Transverse colon (tissue), 4 donors: ENCODE measurements at regions not wholly inside any gene's neighbourhood (a gene's known extent, or its start where the extent isn't known, plus 50 kb on each side); places are given as distances from the start of the nearest gene placed in this dataset.

ENCODE experiments used
- DNase-seq: peaks from one replicate; pipeline ENCODE4 v3.0.0-alpha.2; 2019
- H3K27ac ChIP-seq, 4 donors: fragments of 200-600 bp; sonication (generic); 2 replicates each; pipeline ENCODE4 v1.5.1; 2016 to 2018; ENCODE audit warnings: inconsistent platforms in 4 of 4
- H3K27me3 ChIP-seq: fragments of 200-600 bp; sonication (generic); 2 replicates; pipeline ENCODE4 v1.5.1; 2017; ENCODE audit warnings: inconsistent platforms
- H3K36me3 ChIP-seq, 4 donors: fragments of 200-600 bp; sonication (generic); 2 replicates each; pipeline ENCODE4 v1.5.1; 2017 to 2019; ENCODE audit warnings: inconsistent platforms in 4 of 4
- H3K4me1 ChIP-seq, 4 donors: fragments of 200-600 bp; sonication (generic); 2 replicates each; pipeline ENCODE4 v1.5.1; 2017 to 2020; ENCODE audit warnings: inconsistent platforms in 4 of 4
- H3K4me3 ChIP-seq, 4 donors: fragments of 200-600 bp; sonication (generic); 1 replicate in 1 of 4; 2 replicates in 3 of 4; pipeline versions ENCODE4 v1.5.1 to v1.6.1; 2017 to 2019; ENCODE audit warnings: inconsistent platforms in 4 of 4
- H3K9me3 ChIP-seq, 2 donors: fragments of 200-600 bp; sonication (generic); 2 replicates each; pipeline ENCODE4 v1.5.1; 2017 to 2019; ENCODE audit warnings: inconsistent platforms in 2 of 2
- CTCF ChIP-seq, 5 experiments: fragments of 200-600 bp in 3 of 5; fragments of 450-650 bp in 2 of 5; sonication (generic) in 3 of 5; IDR thresholded peaks; 1 replicate in 2 of 5; 2 replicates in 3 of 5; pipeline ENCODE4 v1.5.1; 2016 to 2017; ENCODE audit warnings: antibody characterized with exemption in 5 of 5, inconsistent platforms in 3 of 5, mild to moderate bottlenecking in 2 of 5, moderate library complexity in 1 of 5
- EP300 ChIP-seq: sonication (generic); formaldehyde crosslinking; IDR thresholded peaks from one replicate; pipeline ENCODE4 v1.6.1; 2017; ENCODE audit warnings: antibody characterized with exemption, low read depth
- POLR2A ChIP-seq: fragments of 450-650 bp; IDR thresholded peaks from one replicate; pipeline ENCODE4 v1.6.1; 2016; ENCODE audit warnings: antibody characterized with exemption, mild to moderate bottlenecking, moderate library complexity
- POLR2AphosphoS5 ChIP-seq, 3 donors: sonication (generic); formaldehyde crosslinking; IDR thresholded peaks; one replicate each; pipeline ENCODE4 v1.6.1; 2016; ENCODE audit warnings: antibody characterized with exemption in 3 of 3
- WGBS, 2 donors: methylation state at CpG; one replicate each; pipeline ENCODE4 v1.1.5; 2018; ENCODE audit warnings: low coverage in 1 of 2; 5-methylcytosine and 5-hydroxymethylcytosine counted together
- in situ Hi-C, 4 donors: fragments of 200-750 bp; cut with MboI; loops; one replicate each; pipeline versions ENCODE4 v1.15.0 to v1.15.1; 2017; ENCODE audit warnings: low sequenced_read_pairs in 3 of 4, low pct_ligation_motif_present in 1 of 4, low pct_unique_long_range_greater_than_20kb in 1 of 4
- intact Hi-C: fragments of 100-400 bp; cut with DNase I; formaldehyde crosslinking; loops from one replicate; pipeline ENCODE4 v1.15.1; 2023; ENCODE audit warnings: low total_unique reads

GRCh38 chr16:86176462-86176861 lies 277.5 kb downstream of the IRF8 start:
- TF ChIP-seq POLR2AphosphoS5 (IDR thresholded peaks at IDR 0.05) (no peak), CTCF (IDR thresholded peaks at IDR 0.05) (no peak), POLR2A (no peak), EP300 (no peak)
- whole genome bisulfite sequencing, 2 donors, result 83 to 100% methylated on average over 3 of the region's 3 CpGs
- Histone ChIP-seq H3K4me3 (no peak overlapping the region), H3K27me3 (no peaks in the 10 kb centered on the region), H3K27ac (no peak overlapping the region), H3K9me3 (no peaks in the 10 kb centered on the region), H3K36me3 (no peaks in the 10 kb centered on the region), H3K4me1 (no peaks in the 10 kb centered on the region)
- intact Hi-C loops, result no loop called here
- in situ Hi-C loops, result loop anchor here in 3 of 4 donors (25.0 kb wide), 1 partner anchor 336 kb away; the partner anchor contains the start of gene FOXF1 (in 3 of the 3)
- no peak for DNase-seq

- H3K4me1 ChIP-seq, result no peaks in the 10 kb centered on the region
- no peak overlapping the region for H3K4me3 ChIP-seq
- WGBS, 2 donors, result 80 to 87% methylated on average over 8 to 13 of the region's 13 CpGs
- H3K27me3 ChIP-seq, result no peaks in the 10 kb centered on the region
- intact Hi-C loops (no loop called here), in situ Hi-C loops (loop anchor here in 3 of 4 donors (25.0 kb wide), 1 partner anchor 332 kb away; the partner anchor contains the start of gene FOXF1 (in 3 of the 3))
- DNase-seq, result no peak
- TF ChIP-seq CTCF (IDR thresholded peaks at IDR 0.05) (no peak), POLR2A (no peak), EP300 (no peak), POLR2AphosphoS5 (IDR thresholded peaks at IDR 0.05) (no peak)
- no peaks in the 10 kb centered on the region for H3K9me3 ChIP-seq
- no peak overlapping the region for H3K27ac ChIP-seq
- H3K36me3 ChIP-seq, result no peaks in the 10 kb centered on the region
Measured at GRCh38 chr16:86180244-86180643, 281.3 kb downstream of the IRF8 start.

- intact Hi-C loops, result no loop called here
- Histone ChIP-seq H3K4me3 (no peak overlapping the region), H3K9me3 (no peaks in the 10 kb centered on the region), H3K36me3 (no peaks in the 10 kb centered on the region), H3K27ac (no peak overlapping the region), H3K27me3 (no peaks in the 10 kb centered on the region), H3K4me1 (no peaks in the 10 kb centered on the region)
- WGBS, 2 donors, result 83 to 88% methylated on average over 3 to 4 of the region's 4 CpGs
- no peak for DNase-seq
- in situ Hi-C loops, result loop anchor here in 3 of 4 donors (25.0 kb wide), 1 partner anchor 332 kb away; the partner anchor contains the start of gene FOXF1 (in 3 of the 3)
- no peak for TF ChIP-seq POLR2A
- TF ChIP-seq POLR2AphosphoS5 (IDR thresholded peaks at IDR 0.05), result no peak
- TF ChIP-seq EP300, result no peak
- no peak for TF ChIP-seq CTCF (IDR thresholded peaks at IDR 0.05)
Measured at GRCh38 chr16:86180780-86181179, 281.8 kb downstream of the IRF8 start.

GRCh38 chr16:86181526-86181925 lies 282.6 kb downstream of the IRF8 start:
- Histone ChIP-seq H3K36me3 (no peaks in the 10 kb centered on the region), H3K27ac (no peak overlapping the region), H3K9me3 (no peaks in the 10 kb centered on the region), H3K27me3 (no peaks in the 10 kb centered on the region), H3K4me3 (no peak overlapping the region), H3K4me1 (no peaks in the 10 kb centered on the region)
- intact Hi-C loops (no loop called here), in situ Hi-C loops (loop anchor here in 3 of 4 donors (25.0 kb wide), 1 partner anchor 331 kb away; the partner anchor contains the start of gene FOXF1 (in 3 of the 3))
- 84% methylated on average over 15 of the region's 15 CpGs; no CpG with 5 or more reads in 1 of the 2 donors for WGBS, 2 donors
- TF ChIP-seq EP300, result no peak
- TF ChIP-seq CTCF (IDR thresholded peaks at IDR 0.05), result no peak
- no peak for DNase-seq
